ENCODE measurements at regions not wholly inside any gene's neighbourhood (a gene's known extent, or its start where the extent isn't known, plus 50 kb on each side); places are given as distances from the start of the nearest gene placed in this dataset.

DNA sequence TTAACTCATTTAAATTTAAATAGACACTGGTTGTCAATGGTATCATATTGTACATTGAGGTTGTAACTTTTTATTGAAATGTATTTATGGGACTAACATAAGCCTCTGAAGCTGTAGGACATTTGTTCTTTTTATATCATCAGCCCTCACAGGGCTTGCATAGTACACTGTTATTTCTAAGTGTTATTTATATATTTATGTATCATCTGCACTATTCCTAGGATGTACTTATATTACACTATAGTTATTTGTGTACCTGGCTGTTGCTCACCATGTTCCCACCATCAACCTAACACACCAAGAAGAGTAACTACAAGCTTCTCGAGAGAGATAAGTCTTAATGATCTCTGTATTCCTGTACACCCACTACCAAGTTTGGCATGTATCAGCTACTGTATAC, 224.7 kb downstream of the PPP1R3A start:
- ChIA-PET CTCF (interaction anchor here (0.9 to 1.7 kb wide), 3 partner anchors 11 to 290 kb away, joined by 3 read pairs; no protein-coding TSS in a partner anchor), RAD21 (ENCODE audit: unreplicated experiment) (no interaction called here), SMC1A (ENCODE audit: uncharacterized antibody, unreplicated experiment) (interaction anchor here (1.1 kb wide), 1 partner anchor 290 kb away, joined by 3 read pairs; no protein-coding TSS in a partner anchor), POLR2A (no interaction called here)
- TF ChIP-seq YBX1 (IDR thresholded peaks at IDR 0.05) (no peak), BRCA1 (IDR thresholded peaks at IDR 0.05; ENCODE audit: low read depth, low read length) (no peak), MEF2B (IDR thresholded peaks at IDR 0.05; ENCODE audit: partially characterized antibody, poor library complexity, severe bottlenecking) (no peak)
- in situ Hi-C loops (cut with MboI) (loop anchor here (10.0 kb wide), 2 partner anchors 289 to 1139 kb away; no protein-coding TSS in a partner anchor), intact Hi-C loops (cut with micrococcal nuclease; ENCODE audit: unreplicated experiment) (no loop called here)
- Histone ChIP-seq H2AFZ (ENCODE audit: control insufficient read depth, low read depth, low read length) (no peak overlapping the region), H3K36me3 (ENCODE audit: control insufficient read depth in 2 of 2, insufficient read depth in 2 of 2, low read length in 1 of 2) (no peaks in the 10 kb centered on the region), H3K4me1 (ENCODE audit: control insufficient read depth, insufficient read depth, low read length) (no peaks in the 10 kb centered on the region), H3K4me3 (no peak overlapping the region), H3K27me3 (replicated peaks in 1 of 2; ENCODE audit: control insufficient read depth in 2 of 2, insufficient read depth in 2 of 2, low read length in 1 of 2) (no peaks in the 10 kb centered on the region), H3K9me3 (replicated peaks; ENCODE audit: control insufficient read depth, insufficient read depth, low read length) (no peaks in the 10 kb centered on the region), H4K20me1 (ENCODE audit: control insufficient read depth, insufficient read depth) (no peaks in the 10 kb centered on the region), H3K9ac (ENCODE audit: control insufficient read depth, insufficient read depth, low read length) (no peak overlapping the region), H3K79me2 (ENCODE audit: control insufficient read depth, insufficient read depth, low read length) (no peaks in the 10 kb centered on the region), H3K27ac (ENCODE audit: control insufficient read depth, insufficient read depth) (no peak overlapping the region), H3K4me2 (ENCODE audit: control insufficient read depth, insufficient read depth) (no peak overlapping the region)
- 47% methylated on average over 1 of the region's 1 CpG for WGBS (ENCODE audit: insufficient coverage, insufficient replicate concordance, low lambda C conversion rate, missing lambda C conversion rate)
- FAIRE-seq (no peak), DNase-seq (ENCODE audit: low read depth, low spot score) (no peak), ATAC-seq (no peak)
- BruUV-seq (replicated peaks): no TSS peak

DNA sequence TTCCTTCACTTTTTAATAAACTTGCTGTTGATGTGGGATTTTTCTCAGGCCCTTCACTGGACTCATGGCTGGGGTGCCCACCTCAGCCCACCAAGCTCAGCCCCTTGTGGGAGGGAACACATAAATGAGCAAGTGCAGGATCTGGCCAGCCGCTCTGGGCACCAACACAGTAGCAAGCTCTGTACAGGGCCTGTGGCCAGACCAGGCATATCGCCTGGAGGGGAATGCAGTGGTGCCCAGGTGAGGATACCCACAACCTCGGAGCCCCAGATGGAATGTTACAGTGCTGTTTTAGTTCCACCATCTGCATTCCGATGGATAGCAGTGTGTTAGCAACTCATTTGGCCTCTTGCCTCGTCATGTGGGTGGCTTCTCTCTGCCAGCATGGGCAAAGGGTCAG, 234.6 kb downstream of the PPP1R3A start:
- CTCF ChIA-PET: no interaction called here
- no peaks in the 10 kb centered on the region for H3K27me3 ChIP-seq (replicated peaks in 1 of 2; ENCODE audit: control insufficient read depth in 2 of 2, insufficient read depth in 2 of 2, low read length in 1 of 2)
- POLR2A ChIA-PET: no interaction called here
- ATAC-seq (no peak), FAIRE-seq (no peak), DNase-seq (ENCODE audit: low read depth, low spot score) (no peak)
- H4K20me1 ChIP-seq (ENCODE audit: control insufficient read depth, insufficient read depth): no peaks in the 10 kb centered on the region
- no peaks in the 10 kb centered on the region for H3K4me1 ChIP-seq (ENCODE audit: control insufficient read depth, insufficient read depth, low read length)
- no peak overlapping the region for H3K4me2 ChIP-seq (ENCODE audit: control insufficient read depth, insufficient read depth)
- H3K9ac ChIP-seq (ENCODE audit: control insufficient read depth, insufficient read depth, low read length): no peak overlapping the region
- no peaks in the 10 kb centered on the region for H3K36me3 ChIP-seq (ENCODE audit: control insufficient read depth in 2 of 2, insufficient read depth in 2 of 2, low read length in 1 of 2)
- H2AFZ ChIP-seq (ENCODE audit: control insufficient read depth, low read depth, low read length): no peak overlapping the region
- H3K9me3 ChIP-seq (replicated peaks; ENCODE audit: control insufficient read depth, insufficient read depth, low read length): no peaks in the 10 kb centered on the region
- WGBS (ENCODE audit: insufficient coverage, insufficient replicate concordance, low lambda C conversion rate, missing lambda C conversion rate): 10% methylated on average over 5 of the region's 5 CpGs
- in situ Hi-C loops (cut with MboI) (no loop called here), intact Hi-C loops (cut with micrococcal nuclease; ENCODE audit: unreplicated experiment) (no loop called here)
- H3K4me3 ChIP-seq: no peak overlapping the region
- no peak for TF ChIP-seq YY1 (IDR thresholded peaks at IDR 0.05; ENCODE audit: low read depth, low read length)
- TF ChIP-seq, protein P1, sequence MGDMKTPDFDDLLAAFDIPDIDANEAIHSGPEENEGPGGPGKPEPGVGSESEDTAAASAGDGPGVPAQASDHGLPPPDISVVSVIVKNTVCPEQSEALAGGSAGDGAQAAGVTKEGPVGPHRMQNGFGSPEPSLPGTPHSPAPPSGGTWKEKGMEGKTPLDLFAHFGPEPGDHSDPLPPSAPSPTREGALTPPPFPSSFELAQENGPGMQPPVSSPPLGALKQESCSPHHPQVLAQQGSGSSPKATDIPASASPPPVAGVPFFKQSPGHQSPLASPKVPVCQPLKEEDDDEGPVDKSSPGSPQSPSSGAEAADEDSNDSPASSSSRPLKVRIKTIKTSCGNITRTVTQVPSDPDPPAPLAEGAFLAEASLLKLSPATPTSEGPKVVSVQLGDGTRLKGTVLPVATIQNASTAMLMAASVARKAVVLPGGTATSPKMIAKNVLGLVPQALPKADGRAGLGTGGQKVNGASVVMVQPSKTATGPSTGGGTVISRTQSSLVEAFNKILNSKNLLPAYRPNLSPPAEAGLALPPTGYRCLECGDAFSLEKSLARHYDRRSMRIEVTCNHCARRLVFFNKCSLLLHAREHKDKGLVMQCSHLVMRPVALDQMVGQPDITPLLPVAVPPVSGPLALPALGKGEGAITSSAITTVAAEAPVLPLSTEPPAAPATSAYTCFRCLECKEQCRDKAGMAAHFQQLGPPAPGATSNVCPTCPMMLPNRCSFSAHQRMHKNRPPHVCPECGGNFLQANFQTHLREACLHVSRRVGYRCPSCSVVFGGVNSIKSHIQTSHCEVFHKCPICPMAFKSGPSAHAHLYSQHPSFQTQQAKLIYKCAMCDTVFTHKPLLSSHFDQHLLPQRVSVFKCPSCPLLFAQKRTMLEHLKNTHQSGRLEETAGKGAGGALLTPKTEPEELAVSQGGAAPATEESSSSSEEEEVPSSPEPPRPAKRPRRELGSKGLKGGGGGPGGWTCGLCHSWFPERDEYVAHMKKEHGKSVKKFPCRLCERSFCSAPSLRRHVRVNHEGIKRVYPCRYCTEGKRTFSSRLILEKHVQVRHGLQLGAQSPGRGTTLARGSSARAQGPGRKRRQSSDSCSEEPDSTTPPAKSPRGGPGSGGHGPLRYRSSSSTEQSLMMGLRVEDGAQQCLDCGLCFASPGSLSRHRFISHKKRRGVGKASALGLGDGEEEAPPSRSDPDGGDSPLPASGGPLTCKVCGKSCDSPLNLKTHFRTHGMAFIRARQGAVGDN (IDR thresholded peaks at IDR 0.05): no peak
- TF ChIP-seq SMAD1 (IDR thresholded peaks at IDR 0.05; ENCODE audit: low read depth, partially characterized antibody): no peak
- no peak for TF ChIP-seq ZNF217 (IDR thresholded peaks at IDR 0.05)
- no peak for TF ChIP-seq MYC (IDR thresholded peaks at IDR 0.05; ENCODE audit: insufficient read depth, insufficient read length, insufficient replicate concordance, low read length, severe bottlenecking)
- no peak overlapping the region for H3K27ac ChIP-seq (ENCODE audit: control insufficient read depth, insufficient read depth)
- H3K79me2 ChIP-seq (ENCODE audit: control insufficient read depth, insufficient read depth, low read length): no peaks in the 10 kb centered on the region
- RAD21 ChIA-PET (ENCODE audit: unreplicated experiment): no interaction called here
- SMC1A ChIA-PET (ENCODE audit: uncharacterized antibody, unreplicated experiment): no interaction called here
- no TSS peak for BruUV-seq (replicated peaks)
